GM12864 (cell line): ENCODE measurements at regions not wholly inside any gene's neighbourhood (a gene's known extent, or its start where the extent isn't known, plus 50 kb on each side); places are given as distances from the start of the nearest gene placed in this dataset.

Experiments
- DNase-seq: peaks from one replicate; pipeline ENCODE4 v3.0.0-alpha.2; 2011; ENCODE audit warnings: low read depth
- H3K4me3 ChIP-seq: 2 replicates; pipeline ENCODE4 v1.5.1; 2011; ENCODE audit warnings: mild to moderate bottlenecking, low read depth, low read length, control low read depth
- TF ChIP-seq, protein P1 (sequence below): IDR thresholded peaks from 2 replicates; pipeline ENCODE4 v1.5.1; 2011; ENCODE audit warnings: low read depth, mild to moderate bottlenecking, moderate library complexity, low read length, control low read depth, inconsistent platforms; ENCODE audit errors: missing control alignments

DNA sequence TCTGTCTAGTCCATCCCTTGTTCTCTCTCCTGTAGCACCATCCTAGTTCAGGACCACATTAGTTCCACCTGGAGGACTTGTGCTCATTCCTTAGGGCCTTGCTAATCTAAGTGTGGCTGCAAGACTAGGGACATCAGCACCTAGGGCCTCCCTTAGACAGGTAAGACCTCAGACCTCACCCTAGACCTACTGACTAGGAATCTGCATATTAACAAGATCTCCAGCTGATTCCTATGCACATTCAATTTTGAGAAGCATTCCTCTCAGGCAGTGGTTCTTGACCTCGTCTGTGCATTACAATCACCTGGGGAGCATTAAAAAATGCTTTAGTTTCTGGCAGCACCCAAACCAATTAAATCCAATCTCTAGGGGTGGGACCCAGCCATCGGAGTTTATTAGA lies 238.4 kb upstream of the RGMA start:
- H3K4me3 ChIP-seq: no peak overlapping the region
- TF ChIP-seq, protein P1, sequence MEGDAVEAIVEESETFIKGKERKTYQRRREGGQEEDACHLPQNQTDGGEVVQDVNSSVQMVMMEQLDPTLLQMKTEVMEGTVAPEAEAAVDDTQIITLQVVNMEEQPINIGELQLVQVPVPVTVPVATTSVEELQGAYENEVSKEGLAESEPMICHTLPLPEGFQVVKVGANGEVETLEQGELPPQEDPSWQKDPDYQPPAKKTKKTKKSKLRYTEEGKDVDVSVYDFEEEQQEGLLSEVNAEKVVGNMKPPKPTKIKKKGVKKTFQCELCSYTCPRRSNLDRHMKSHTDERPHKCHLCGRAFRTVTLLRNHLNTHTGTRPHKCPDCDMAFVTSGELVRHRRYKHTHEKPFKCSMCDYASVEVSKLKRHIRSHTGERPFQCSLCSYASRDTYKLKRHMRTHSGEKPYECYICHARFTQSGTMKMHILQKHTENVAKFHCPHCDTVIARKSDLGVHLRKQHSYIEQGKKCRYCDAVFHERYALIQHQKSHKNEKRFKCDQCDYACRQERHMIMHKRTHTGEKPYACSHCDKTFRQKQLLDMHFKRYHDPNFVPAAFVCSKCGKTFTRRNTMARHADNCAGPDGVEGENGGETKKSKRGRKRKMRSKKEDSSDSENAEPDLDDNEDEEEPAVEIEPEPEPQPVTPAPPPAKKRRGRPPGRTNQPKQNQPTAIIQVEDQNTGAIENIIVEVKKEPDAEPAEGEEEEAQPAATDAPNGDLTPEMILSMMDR: no peak
- no peak for DNase-seq

DNA sequence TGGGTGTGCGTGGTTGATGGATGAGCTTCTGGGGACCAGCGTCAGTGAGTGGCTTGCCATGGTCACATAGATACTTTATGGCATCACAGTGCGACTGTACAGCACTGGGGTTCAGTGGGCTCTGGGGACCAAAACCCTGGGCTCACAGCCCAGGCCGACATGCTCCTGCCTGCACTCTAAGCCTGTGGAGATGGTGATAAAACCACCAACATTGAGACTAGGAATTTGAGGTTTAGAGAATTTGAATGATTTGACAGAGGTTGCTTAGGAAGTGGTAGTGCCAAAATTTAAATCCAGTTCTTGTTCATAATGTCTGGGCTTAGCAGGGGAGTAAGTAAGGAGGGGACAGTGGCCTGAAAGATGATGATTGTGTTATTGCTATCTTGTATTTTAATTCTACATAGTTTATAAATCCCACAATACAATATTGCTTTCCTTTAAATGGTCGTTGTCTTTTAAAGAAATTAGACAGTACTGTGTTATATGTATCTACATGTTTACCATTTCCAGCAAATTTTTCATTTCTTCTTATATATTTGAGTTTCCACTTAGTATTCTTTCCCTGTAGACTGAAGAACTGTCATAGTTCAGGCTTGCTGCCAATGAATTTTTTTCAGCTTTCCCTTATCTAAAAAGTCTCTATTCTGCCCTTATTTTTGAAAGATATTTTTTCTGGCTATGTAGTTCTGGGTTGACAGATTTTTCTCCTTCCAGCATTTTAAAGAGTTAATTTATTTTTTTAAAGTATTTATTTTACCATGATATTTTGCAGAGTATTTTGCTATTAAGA lies 235.4 kb upstream of the RGMA start:
- H3K4me3 ChIP-seq: no peak overlapping the region
- TF ChIP-seq, protein P1: no peak
- DNase-seq: no peak

DNA sequence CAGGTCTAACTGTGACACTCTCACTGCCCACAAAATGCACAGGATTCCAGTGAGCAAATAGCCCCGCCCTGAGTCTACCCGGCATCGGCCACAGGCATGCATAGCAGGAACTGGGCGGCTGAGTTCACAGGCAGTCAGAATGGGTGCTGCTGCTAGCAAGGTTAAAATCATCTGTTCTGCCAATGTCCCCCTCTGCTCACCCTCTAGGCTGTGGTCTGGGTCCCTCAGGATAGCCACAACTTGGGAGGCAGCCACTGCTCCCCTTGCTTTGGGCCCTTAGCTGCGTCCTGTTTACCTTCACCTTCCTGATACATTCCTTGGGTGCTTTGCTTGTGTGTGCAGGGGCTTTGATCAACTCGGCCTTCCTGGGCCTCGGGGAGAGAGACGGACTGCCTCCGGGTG lies 232.9 kb upstream of the RGMA start:
- TF ChIP-seq, protein P1: no peak

DNA sequence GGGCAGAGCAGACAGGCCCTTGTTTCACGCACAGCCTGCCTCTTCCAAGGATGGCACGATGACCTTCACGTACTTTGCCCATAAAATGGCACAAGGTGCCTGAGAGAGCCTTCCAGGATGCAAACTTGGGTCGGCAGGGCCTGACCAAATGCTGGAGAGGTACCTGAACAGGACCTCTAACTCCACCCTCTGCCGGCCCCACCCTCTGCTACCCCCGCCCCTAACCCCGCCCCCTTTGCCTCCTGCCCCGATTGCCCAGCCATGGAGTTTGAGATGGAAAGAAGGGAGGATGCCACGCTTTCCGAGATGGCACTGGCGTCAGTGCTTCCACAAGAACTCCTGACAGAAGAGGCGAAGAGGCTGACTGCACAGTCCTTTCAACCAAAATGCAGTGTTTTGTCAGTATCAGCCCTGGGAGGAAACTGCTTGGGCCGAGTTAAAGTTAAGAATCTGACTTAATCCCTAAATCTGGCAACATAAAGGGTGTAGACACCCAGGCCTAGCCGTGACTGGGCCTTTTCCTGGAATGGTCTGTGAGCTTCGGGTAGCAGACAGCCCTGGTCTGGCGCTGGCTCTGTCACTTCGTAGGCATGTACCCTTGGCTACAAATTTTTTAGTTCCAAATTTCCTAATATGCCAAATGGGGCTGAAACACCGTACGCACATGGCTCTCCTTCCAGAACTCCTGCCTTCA lies 230.3 kb upstream of the RGMA start:
- TF ChIP-seq, protein P1: no peak
- DNase-seq: no peak
- H3K4me3 ChIP-seq: no peak overlapping the region

More for the DNA sequence above, 232.9 kb upstream of the RGMA start:
- no peak overlapping the region for H3K4me3 ChIP-seq
- no peak for DNase-seq

DNA sequence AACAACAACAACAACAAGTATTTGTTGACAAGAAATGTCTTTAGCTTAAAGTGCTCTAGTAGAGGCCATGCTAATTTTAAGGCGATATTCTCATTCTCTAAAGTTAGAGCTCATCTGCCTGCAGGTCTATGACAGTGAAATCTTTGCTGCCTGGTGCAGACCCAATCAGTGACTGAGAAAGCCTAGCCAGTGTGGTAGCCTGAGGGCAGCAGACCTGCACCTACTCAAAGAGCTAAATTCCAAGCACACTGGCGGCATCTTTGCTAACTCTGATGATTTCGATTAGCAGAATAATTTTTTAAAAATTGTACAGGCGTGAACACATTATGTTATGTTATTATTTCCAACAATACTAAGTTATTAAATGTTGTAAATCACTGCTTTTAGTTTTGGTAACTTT lies 228.8 kb upstream of the RGMA start:
- H3K4me3 ChIP-seq: no peak overlapping the region
- no peak for DNase-seq
- TF ChIP-seq, protein P1: no peak

DNA sequence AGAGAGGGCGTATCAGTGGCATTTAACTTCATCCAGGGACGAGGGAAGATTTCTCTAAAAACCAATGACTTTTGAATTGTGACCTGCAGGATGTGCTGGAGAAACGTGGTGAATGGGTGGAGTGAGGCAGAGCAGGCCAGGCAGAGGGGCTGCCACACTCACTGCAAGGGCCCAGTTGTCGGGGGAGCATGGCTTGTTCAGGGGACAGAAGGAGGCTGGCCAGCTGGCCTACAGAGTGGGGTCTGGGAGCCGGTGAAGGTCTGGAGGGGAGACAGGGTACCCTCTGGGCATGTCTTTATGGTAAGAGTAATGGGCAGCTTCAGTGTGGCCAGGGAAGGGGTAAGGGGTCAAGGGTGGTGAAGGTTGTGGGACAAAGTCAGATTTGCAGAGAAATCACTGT lies 225.2 kb upstream of the RGMA start:
- no peak for DNase-seq
- H3K4me3 ChIP-seq: no peak overlapping the region
- TF ChIP-seq, protein P1: no peak
